ENCODE measurements at regions not wholly inside any gene's neighbourhood (a gene's known extent, or its start where the extent isn't known, plus 50 kb on each side); places are given as distances from the start of the nearest gene placed in this dataset.

DNA sequence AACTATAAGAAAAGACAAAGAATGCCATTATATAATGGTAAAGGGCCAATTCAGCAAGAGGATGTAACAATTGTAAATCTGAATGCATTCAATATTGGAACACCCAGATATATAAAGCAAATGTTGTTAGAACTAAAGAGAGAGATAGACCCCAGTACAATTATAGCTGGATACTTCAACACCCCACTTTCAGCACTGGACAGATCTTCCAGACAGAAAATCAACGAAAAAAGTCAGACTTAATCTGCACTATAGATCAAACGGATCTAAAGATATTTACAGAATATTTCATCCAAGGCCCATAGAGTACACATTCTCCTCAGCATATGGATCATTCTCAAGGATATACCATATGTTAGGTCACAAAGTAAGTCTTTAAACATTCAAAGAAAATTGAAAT is 194.6 kb upstream of the DACH1 start:
- no peak overlapping the region for H3K4me3 ChIP-seq (ENCODE audit: low read length)
- no CpG with 5 or more reads among the region's 2 CpGs for WGBS (ENCODE audit: insufficient coverage, insufficient read length)
- no peak overlapping the region for H3K27ac ChIP-seq (ENCODE audit: low read length)
- H3K4me1 ChIP-seq (ENCODE audit: control insufficient read depth, insufficient read depth, low read length), result no peaks in the 10 kb centered on the region
- H3K9me3 ChIP-seq (ENCODE audit: control insufficient read depth, insufficient read depth, low read length), result no peaks in the 10 kb centered on the region
- no peaks in the 10 kb centered on the region for H3K36me3 ChIP-seq (ENCODE audit: control insufficient read depth, insufficient read depth, low read length)
- no peak for DNase-seq (ENCODE audit: low read depth, low spot score)
- H3K27me3 ChIP-seq (ENCODE audit: control insufficient read depth, insufficient read depth, low read length), result no peaks in the 10 kb centered on the region

DNA sequence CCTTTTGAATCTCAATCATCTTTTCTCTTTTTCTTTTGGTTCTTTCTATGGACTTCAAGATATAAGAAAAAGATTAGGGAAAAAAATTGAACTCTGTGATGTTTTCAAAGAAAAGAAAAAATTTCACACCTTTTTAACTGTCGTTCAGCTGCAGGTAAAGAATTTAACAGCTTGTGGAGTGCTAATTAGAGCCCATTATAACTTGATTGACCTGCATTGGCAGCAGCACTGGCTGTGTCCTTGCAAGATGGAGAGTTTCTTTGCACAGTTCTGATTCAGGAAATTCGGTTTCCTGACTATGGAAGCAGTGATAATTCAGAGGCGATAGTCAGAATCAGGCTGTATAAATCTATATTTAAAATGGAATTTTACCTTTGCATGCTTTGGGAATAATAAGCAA is 183.2 kb upstream of the DACH1 start:
- no peaks in the 10 kb centered on the region for H3K36me3 ChIP-seq (ENCODE audit: control insufficient read depth, insufficient read depth, low read length)
- H3K9me3 ChIP-seq (ENCODE audit: control insufficient read depth, insufficient read depth, low read length), result no peaks in the 10 kb centered on the region
- H3K4me1 ChIP-seq (ENCODE audit: control insufficient read depth, insufficient read depth, low read length), result no peaks in the 10 kb centered on the region
- H3K27ac ChIP-seq (ENCODE audit: low read length), result no peak overlapping the region
- DNase-seq (ENCODE audit: low read depth, low spot score), result no peak
- no peak overlapping the region for H3K4me3 ChIP-seq (ENCODE audit: low read length)
- H3K27me3 ChIP-seq (ENCODE audit: control insufficient read depth, insufficient read depth, low read length), result no peaks in the 10 kb centered on the region
- no CpG with 5 or more reads among the region's 3 CpGs for WGBS (ENCODE audit: insufficient coverage, insufficient read length)

DNA sequence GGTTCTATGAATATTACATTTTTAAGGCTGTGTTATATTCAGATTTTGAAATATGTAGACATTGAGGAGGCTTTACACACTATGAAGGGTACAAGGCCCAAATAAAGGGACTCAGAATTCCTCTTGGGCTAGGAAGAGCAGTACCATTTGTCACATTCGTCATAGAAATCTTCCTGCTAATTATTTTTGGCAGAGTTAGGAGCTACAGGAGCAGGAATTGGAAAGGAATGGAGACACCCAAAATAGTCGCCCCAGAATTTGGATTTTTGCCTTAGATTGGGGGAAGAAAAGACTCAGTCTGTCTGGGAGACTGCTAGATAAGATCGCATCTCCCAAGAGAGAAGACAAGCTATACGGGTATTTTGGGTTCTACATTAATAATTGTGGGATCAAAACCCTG is 176.4 kb upstream of the DACH1 start:
- WGBS (ENCODE audit: insufficient coverage, insufficient read length), result no CpG with 5 or more reads among the region's 4 CpGs
- DNase-seq (ENCODE audit: low read depth, low spot score), result no peak
- H3K4me3 ChIP-seq (ENCODE audit: low read length), result no peak overlapping the region

DNA sequence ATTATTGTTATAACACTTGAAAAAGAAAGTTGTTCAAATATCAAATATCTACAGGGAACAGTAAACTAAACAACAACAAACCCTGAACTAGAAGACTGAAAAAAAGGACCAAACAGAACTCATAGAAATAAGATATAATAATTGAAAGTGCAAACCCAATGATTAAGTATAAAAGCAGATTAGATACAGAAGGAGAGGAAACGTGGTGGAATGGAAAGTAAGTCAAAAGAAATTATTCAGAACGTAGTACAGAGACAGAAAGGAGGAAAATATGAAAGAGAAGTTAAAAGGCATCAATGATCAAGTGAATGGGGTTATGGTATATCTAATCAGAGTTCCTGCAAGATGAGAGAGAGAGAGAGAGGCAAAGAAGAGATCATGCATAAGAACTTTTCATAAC is 174.2 kb upstream of the DACH1 start:
- no peak for DNase-seq (ENCODE audit: low read depth, low spot score)
- H3K27me3 ChIP-seq (ENCODE audit: control insufficient read depth, insufficient read depth, low read length), result no peaks in the 10 kb centered on the region
- no peaks in the 10 kb centered on the region for H3K4me1 ChIP-seq (ENCODE audit: control insufficient read depth, insufficient read depth, low read length)
- no peaks in the 10 kb centered on the region for H3K9me3 ChIP-seq (ENCODE audit: control insufficient read depth, insufficient read depth, low read length)
- H3K36me3 ChIP-seq (ENCODE audit: control insufficient read depth, insufficient read depth, low read length), result no peaks in the 10 kb centered on the region
- no peak overlapping the region for H3K27ac ChIP-seq (ENCODE audit: low read length)
- no peak overlapping the region for H3K4me3 ChIP-seq (ENCODE audit: low read length)
- 100% methylated on average over 2 of the region's 2 CpGs for WGBS (ENCODE audit: insufficient coverage, insufficient read length)

More for the DNA sequence above, 176.4 kb upstream of the DACH1 start:
- no peak overlapping the region for H3K27ac ChIP-seq (ENCODE audit: low read length)
- no peaks in the 10 kb centered on the region for H3K27me3 ChIP-seq (ENCODE audit: control insufficient read depth, insufficient read depth, low read length)
- no peaks in the 10 kb centered on the region for H3K4me1 ChIP-seq (ENCODE audit: control insufficient read depth, insufficient read depth, low read length)
- no peaks in the 10 kb centered on the region for H3K9me3 ChIP-seq (ENCODE audit: control insufficient read depth, insufficient read depth, low read length)
- no peaks in the 10 kb centered on the region for H3K36me3 ChIP-seq (ENCODE audit: control insufficient read depth, insufficient read depth, low read length)

DNA sequence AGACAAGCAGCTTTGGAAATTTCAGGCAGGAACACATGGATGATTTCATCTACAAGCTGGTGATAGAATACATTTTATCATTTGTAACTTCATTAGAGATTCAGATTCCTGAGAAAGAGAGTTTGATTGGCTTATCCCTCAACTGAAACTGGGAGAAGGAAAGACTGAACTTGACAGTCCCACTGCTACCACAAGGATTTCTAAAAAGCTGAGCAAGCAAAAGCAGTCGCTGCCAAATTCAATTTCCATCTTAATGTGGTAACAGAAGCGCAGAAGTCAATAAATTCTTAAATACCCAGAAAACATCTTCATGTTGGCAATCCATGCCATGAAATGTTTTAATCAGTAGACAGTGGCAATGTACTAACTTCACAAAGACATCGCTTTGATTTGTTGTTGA is 172.1 kb upstream of the DACH1 start:
- no peaks in the 10 kb centered on the region for H3K4me1 ChIP-seq (ENCODE audit: control insufficient read depth, insufficient read depth, low read length)
- H3K27me3 ChIP-seq (ENCODE audit: control insufficient read depth, insufficient read depth, low read length), result no peaks in the 10 kb centered on the region
- H3K4me3 ChIP-seq (ENCODE audit: low read length), result no peak overlapping the region
- WGBS (ENCODE audit: insufficient coverage, insufficient read length), result no CpG with 5 or more reads among the region's 3 CpGs
- H3K9me3 ChIP-seq (ENCODE audit: control insufficient read depth, insufficient read depth, low read length), result no peaks in the 10 kb centered on the region
- no peaks in the 10 kb centered on the region for H3K36me3 ChIP-seq (ENCODE audit: control insufficient read depth, insufficient read depth, low read length)
- no peak for DNase-seq (ENCODE audit: low read depth, low spot score)
- H3K27ac ChIP-seq (ENCODE audit: low read length), result no peak overlapping the region

DNA sequence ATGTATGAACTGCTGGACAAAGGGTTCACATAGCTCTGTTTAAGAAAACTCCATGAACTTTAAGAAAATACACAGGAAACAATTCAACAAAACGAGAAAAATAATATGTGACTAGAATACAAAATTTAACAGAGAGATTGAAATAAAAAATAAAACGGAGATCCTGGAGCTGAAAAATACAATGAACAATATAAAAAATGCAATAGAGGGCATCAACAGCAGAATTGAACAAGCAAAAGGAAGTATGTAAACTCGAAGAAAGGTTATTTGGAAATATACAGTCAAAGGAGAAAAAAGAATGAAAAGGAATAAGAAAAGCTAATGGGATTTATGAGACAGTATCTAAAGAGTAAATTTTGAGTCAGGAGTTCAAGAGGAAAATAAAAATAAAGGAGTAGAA is 163.0 kb upstream of the DACH1 start:
- H3K4me3 ChIP-seq (ENCODE audit: low read length), result no peak overlapping the region
- no peaks in the 10 kb centered on the region for H3K36me3 ChIP-seq (ENCODE audit: control insufficient read depth, insufficient read depth, low read length)
- no peak for DNase-seq (ENCODE audit: low read depth, low spot score)
- no peaks in the 10 kb centered on the region for H3K9me3 ChIP-seq (ENCODE audit: control insufficient read depth, insufficient read depth, low read length)
- H3K4me1 ChIP-seq (ENCODE audit: control insufficient read depth, insufficient read depth, low read length), result no peaks in the 10 kb centered on the region
- H3K27ac ChIP-seq (ENCODE audit: low read length), result no peak overlapping the region
- no peaks in the 10 kb centered on the region for H3K27me3 ChIP-seq (ENCODE audit: control insufficient read depth, insufficient read depth, low read length)
- WGBS (ENCODE audit: insufficient coverage, insufficient read length), result no CpG with 5 or more reads among the region's 3 CpGs

DNA sequence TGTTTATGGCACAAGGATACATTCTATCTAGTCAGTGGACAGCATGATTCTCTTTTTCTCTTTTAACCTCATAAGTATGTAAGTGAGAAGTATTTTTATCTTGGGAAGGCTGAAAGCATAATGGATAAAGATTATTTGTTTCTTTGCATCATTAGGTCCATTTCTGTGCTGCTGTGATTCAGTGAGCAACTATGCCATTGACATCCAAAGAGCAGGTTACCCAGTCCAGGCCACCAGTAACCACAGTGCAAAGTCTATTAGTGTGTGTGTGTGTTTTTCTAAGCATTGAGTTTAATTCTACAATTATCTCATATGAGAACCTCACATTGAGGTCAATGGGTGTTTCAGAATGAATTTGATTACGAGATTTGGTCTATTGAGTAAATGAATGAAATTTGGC is 158.8 kb upstream of the DACH1 start:
- no CpG with 5 or more reads among the region's 1 CpG for WGBS (ENCODE audit: insufficient coverage, insufficient read length)
- H3K27me3 ChIP-seq (ENCODE audit: control insufficient read depth, insufficient read depth, low read length), result no peaks in the 10 kb centered on the region
- no peaks in the 10 kb centered on the region for H3K36me3 ChIP-seq (ENCODE audit: control insufficient read depth, insufficient read depth, low read length)
- no peak overlapping the region for H3K4me3 ChIP-seq (ENCODE audit: low read length)
- H3K4me1 ChIP-seq (ENCODE audit: control insufficient read depth, insufficient read depth, low read length), result no peaks in the 10 kb centered on the region
- no peak for DNase-seq (ENCODE audit: low read depth, low spot score)
- no peak overlapping the region for H3K27ac ChIP-seq (ENCODE audit: low read length)
- no peaks in the 10 kb centered on the region for H3K9me3 ChIP-seq (ENCODE audit: control insufficient read depth, insufficient read depth, low read length)

DNA sequence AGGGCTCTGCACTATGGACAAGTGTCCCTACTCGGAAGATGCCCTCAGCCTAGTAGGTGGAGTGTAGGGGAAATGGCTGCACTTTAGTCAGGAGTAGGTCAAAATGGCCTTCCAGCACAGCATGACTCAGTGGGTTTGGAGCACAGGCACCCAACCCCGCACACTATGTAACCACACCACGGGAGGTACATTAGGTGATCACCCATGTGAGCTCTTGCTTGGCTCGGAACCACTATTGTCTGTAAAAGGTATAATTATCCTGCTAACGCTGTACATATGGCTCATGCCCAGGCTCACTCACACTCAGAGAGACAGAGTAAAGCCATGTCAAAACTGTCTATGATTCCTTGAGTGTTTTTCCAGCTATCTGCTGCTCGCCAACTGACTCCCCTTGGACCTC is 156.9 kb upstream of the DACH1 start:
- H3K4me3 ChIP-seq (ENCODE audit: low read length), result no peak overlapping the region
- no peak for DNase-seq (ENCODE audit: low read depth, low spot score)
- no CpG with 5 or more reads among the region's 6 CpGs for WGBS (ENCODE audit: insufficient coverage, insufficient read length)

DNA sequence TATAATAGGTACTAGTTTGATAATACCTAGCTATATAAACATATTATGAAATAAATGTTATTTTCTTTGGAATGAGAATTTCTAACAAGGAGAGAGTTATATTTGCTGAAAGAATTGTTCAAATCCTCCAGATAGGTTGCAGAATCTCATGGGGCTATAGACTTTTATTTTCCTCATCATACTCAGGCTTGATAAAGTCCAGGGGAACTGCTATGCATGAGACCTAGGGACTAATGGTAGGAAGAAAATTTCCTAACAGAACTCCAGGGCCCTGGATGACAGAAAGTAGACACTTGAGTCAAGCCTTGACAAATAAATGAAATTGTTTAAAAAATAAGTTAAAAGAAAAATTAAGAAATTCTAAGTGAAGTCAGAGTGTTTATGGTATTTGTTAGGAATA is 138.5 kb upstream of the DACH1 start:
- Histone ChIP-seq H3K9me3 (ENCODE audit: control insufficient read depth, insufficient read depth, low read length) (no peaks in the 10 kb centered on the region), H3K27me3 (ENCODE audit: control insufficient read depth, insufficient read depth, low read length) (no peaks in the 10 kb centered on the region), H3K4me1 (ENCODE audit: control insufficient read depth, insufficient read depth, low read length) (no peaks in the 10 kb centered on the region), H3K27ac (ENCODE audit: low read length) (no peak overlapping the region), H3K36me3 (ENCODE audit: control insufficient read depth, insufficient read depth, low read length) (no peaks in the 10 kb centered on the region), H3K4me3 (ENCODE audit: low read length) (no peak overlapping the region)
- DNase-seq (ENCODE audit: low read depth, low spot score), result no peak

More for the DNA sequence above, 156.9 kb upstream of the DACH1 start:
- Histone ChIP-seq H3K27me3 (ENCODE audit: control insufficient read depth, insufficient read depth, low read length) (no peaks in the 10 kb centered on the region), H3K27ac (ENCODE audit: low read length) (no peak overlapping the region), H3K36me3 (ENCODE audit: control insufficient read depth, insufficient read depth, low read length) (no peaks in the 10 kb centered on the region), H3K9me3 (ENCODE audit: control insufficient read depth, insufficient read depth, low read length) (no peaks in the 10 kb centered on the region), H3K4me1 (ENCODE audit: control insufficient read depth, insufficient read depth, low read length) (no peaks in the 10 kb centered on the region)

DNA sequence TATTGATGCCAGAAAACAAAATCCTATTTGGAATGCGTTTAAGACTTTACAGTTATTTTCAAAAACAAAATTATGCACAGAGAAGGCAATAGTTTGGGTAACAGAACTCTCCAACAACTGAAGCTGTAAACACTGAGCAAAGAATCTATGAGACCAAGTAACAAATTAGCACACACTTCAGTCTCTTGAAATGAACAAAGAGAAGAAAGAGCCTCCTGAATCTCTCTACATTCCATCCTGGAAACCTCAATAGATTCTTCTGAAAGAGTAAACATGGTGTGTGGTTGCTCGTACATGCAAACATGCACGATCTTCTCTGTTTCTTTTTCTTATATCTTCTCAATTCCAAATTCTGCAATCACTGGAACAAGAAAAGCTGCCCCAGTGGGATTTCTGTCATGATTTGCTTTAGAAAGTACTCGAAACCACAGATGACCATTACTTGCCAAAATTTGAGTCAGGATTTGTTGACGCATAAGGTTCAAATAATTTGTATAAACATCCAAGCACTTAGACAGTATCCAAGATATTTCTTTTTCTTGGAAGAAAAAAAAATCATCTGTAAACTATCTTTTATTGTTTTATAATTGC is 137.9 kb upstream of the DACH1 start:
- Histone ChIP-seq H3K36me3 (ENCODE audit: control insufficient read depth, insufficient read depth, low read length) (no peaks in the 10 kb centered on the region), H3K4me1 (ENCODE audit: control insufficient read depth, insufficient read depth, low read length) (no peaks in the 10 kb centered on the region), H3K27ac (ENCODE audit: low read length) (no peak overlapping the region), H3K9me3 (ENCODE audit: control insufficient read depth, insufficient read depth, low read length) (no peaks in the 10 kb centered on the region), H3K4me3 (ENCODE audit: low read length) (no peak overlapping the region), H3K27me3 (ENCODE audit: control insufficient read depth, insufficient read depth, low read length) (no peaks in the 10 kb centered on the region)
- WGBS (ENCODE audit: insufficient coverage, insufficient read length), result no CpG with 5 or more reads among the region's 5 CpGs
- no peak for DNase-seq (ENCODE audit: low read depth, low spot score)

DNA sequence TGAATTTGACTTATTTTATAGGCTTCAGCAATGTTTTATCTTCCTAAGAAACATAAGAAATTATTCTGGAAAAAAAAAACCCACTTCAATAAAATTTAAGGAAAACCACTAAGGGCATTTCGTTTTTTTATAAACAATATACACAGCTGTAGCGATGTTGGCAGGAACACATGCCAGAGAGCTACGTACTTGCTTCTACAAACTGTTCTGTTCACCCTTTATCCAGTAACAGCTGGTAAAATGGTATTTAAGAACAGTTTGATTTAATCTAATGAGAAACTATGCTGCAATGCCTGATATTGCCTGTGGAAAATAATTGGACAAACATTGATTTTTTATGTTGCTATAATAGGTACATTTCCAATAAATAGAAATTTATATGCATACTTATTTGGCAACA is 137.2 kb upstream of the DACH1 start:
- Histone ChIP-seq H3K9me3 (ENCODE audit: control insufficient read depth, insufficient read depth, low read length) (no peaks in the 10 kb centered on the region), H3K4me1 (ENCODE audit: control insufficient read depth, insufficient read depth, low read length) (no peaks in the 10 kb centered on the region), H3K27me3 (ENCODE audit: control insufficient read depth, insufficient read depth, low read length) (no peaks in the 10 kb centered on the region), H3K36me3 (ENCODE audit: control insufficient read depth, insufficient read depth, low read length) (no peaks in the 10 kb centered on the region), H3K4me3 (ENCODE audit: low read length) (no peak overlapping the region), H3K27ac (ENCODE audit: low read length) (no peak overlapping the region)
- no peak for DNase-seq (ENCODE audit: low read depth, low spot score)
- no CpG with 5 or more reads among the region's 3 CpGs for WGBS (ENCODE audit: insufficient coverage, insufficient read length)
